ENCODE measurements at regions not wholly inside any gene's neighbourhood (a gene's known extent, or its start where the extent isn't known, plus 50 kb on each side); places are given as distances from the start of the nearest gene placed in this dataset.

GRCh38 chr3:110420158-110420641 lies 651.4 kb upstream of the NECTIN3 start:
- no peak for TF ChIP-seq EZH2 (IDR thresholded peaks at IDR 0.05; ENCODE audit: borderline replicate concordance, insufficient read depth, low read length, poor library complexity, severe bottlenecking)
- no peak for TF ChIP-seq EP300 (conservative IDR thresholded peaks at IDR 0.05; ENCODE audit: poor library complexity, severe bottlenecking)
- no peak for TF ChIP-seq TAF1 (IDR thresholded peaks at IDR 0.05; ENCODE audit: low read depth)
- no peak for TF ChIP-seq CTCF (IDR thresholded peaks at IDR 0.05; ENCODE audit: poor library complexity, severe bottlenecking)
- TF ChIP-seq POLR2AphosphoS5 (IDR thresholded peaks at IDR 0.05): no peak
- no peak for TF ChIP-seq RAD21 (conservative IDR thresholded peaks at IDR 0.05)
